Stimulated activated naive CD8-positive, alpha-beta T cell treated with anti-CD3 and anti-CD28 coated beads, Interleukin-15, Interleukin-2, amounts not matched to agents 100 ng/mL and 50 ng/mL, for 24 hours (primary cell): ENCODE measurements at regions not wholly inside any gene's neighbourhood (a gene's known extent, or its start where the extent isn't known, plus 50 kb on each side); places are given as distances from the start of the nearest gene placed in this dataset.
"Not testable (repeated sequence)": the region's sequence is repeated elsewhere in the genome, so short reads cannot be mapped to it uniquely, and the experiment has no call there.

Source experiments
- H3K27ac Mint-ChIP-seq: one replicate; pipeline ENCODE4 v1.8.0; 2021; ENCODE audit warnings: mild to moderate bottlenecking, mixed read lengths
- H3K27me3 Mint-ChIP-seq: one replicate; pipeline ENCODE4 v1.8.0; 2021; ENCODE audit warnings: mixed read lengths
- H3K36me3 Mint-ChIP-seq: one replicate; pipeline ENCODE4 v1.8.0; 2021; ENCODE audit warnings: low read depth, mixed read lengths
- H3K4me1 Mint-ChIP-seq: one replicate; pipeline ENCODE4 v1.8.0; 2021; ENCODE audit warnings: low read depth, mixed read lengths
- H3K4me3 Mint-ChIP-seq: one replicate; pipeline ENCODE4 v1.8.0; 2021; ENCODE audit warnings: mild to moderate bottlenecking, mixed read lengths
- H3K9me3 Mint-ChIP-seq: one replicate; pipeline ENCODE4 v1.8.0; 2021; ENCODE audit warnings: mixed read lengths

GRCh38 chr11:45000918-45001317 lies 50.2 kb upstream of the TP53I11 start:
- Mint-ChIP-seq H3K4me1 (no peaks in the 10 kb centered on the region), H3K4me3 (no peak overlapping the region), H3K9me3 (no peaks in the 10 kb centered on the region), H3K27me3 (no peaks in the 10 kb centered on the region), H3K36me3 (no peaks in the 10 kb centered on the region), H3K27ac (no peak overlapping the region)

GRCh38 chr11:45001466-45002165 lies 50.9 kb upstream of the TP53I11 start:
- Mint-ChIP-seq H3K4me3 (no peak overlapping the region), H3K27me3 (no peaks in the 10 kb centered on the region), H3K27ac (no peak overlapping the region), H3K9me3 (no peaks in the 10 kb centered on the region), H3K4me1 (no peaks in the 10 kb centered on the region), H3K36me3 (no peaks in the 10 kb centered on the region)

DNA sequence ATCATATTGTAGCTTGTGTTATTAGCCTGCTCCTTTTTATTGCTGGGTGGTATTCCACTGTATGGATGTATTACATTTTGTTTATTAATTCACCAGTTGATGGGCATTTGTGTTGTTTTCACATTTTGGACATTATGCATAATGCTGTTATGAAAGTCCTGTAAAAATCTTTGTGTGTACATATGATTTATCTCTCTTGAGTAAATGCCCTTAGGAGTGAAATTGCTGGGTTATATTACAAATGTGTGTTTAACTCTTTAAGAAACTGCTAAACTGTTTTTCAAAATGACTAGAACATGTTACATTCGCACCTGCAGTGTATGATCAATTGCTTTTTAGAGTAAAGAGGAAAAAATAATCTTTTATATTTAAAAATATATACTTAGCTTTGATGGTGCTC lies 54.4 kb upstream of the TP53I11 start:
- H3K4me3 Mint-ChIP-seq = no peak overlapping the region
- no peak overlapping the region for H3K27ac Mint-ChIP-seq
- H3K27me3 Mint-ChIP-seq = no peaks in the 10 kb centered on the region
- no peaks in the 10 kb centered on the region for H3K9me3 Mint-ChIP-seq
- H3K36me3 Mint-ChIP-seq = no peaks in the 10 kb centered on the region
- no peaks in the 10 kb centered on the region for H3K4me1 Mint-ChIP-seq

- no peak overlapping the region for H3K4me3 Mint-ChIP-seq
- H3K36me3 Mint-ChIP-seq = no peaks in the 10 kb centered on the region
- H3K27ac Mint-ChIP-seq = no peak overlapping the region
- H3K4me1 Mint-ChIP-seq = no peaks in the 10 kb centered on the region
- no peaks in the 10 kb centered on the region for H3K9me3 Mint-ChIP-seq
- no peaks in the 10 kb centered on the region for H3K27me3 Mint-ChIP-seq
Observed at GRCh38 chr11:45007011-45007410, 56.3 kb upstream of the TP53I11 start.

DNA sequence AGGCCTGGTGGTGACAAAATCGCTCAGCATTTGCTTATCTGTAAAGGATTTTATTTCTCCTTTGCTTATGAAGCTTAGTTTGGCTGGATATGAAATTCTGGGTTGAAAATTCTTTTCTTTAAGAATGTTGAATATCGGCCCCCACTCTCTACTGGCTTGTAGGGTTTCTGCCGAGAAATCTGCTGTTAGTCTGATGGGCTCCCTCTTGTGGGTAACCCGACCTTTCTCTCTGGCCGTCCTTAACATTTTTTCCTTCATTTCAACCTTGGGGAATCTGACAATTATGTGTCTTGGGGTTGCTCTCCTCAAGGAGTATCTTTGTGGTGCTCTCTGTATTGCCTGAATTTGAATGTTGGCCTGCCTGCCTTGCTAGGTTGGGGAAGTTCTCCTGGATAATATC lies 65.3 kb upstream of the TP53I11 start:
- not testable (repeated sequence) for H3K27me3 Mint-ChIP-seq, H3K36me3 Mint-ChIP-seq, H3K4me3 Mint-ChIP-seq, H3K27ac Mint-ChIP-seq
- peaks cover 16% of the 10 kb centered on the region for H3K9me3 Mint-ChIP-seq
- peaks cover 17% of the 10 kb centered on the region for H3K4me1 Mint-ChIP-seq

GRCh38 chr11:45016446-45016845 lies 65.8 kb upstream of the TP53I11 start:
- peaks cover 16% of the 10 kb centered on the region for H3K9me3 Mint-ChIP-seq
- H3K4me1 Mint-ChIP-seq = peaks cover 17% of the 10 kb centered on the region
- not testable (repeated sequence) for H3K27me3 Mint-ChIP-seq, H3K4me3 Mint-ChIP-seq, H3K27ac Mint-ChIP-seq, H3K36me3 Mint-ChIP-seq

- peaks cover 15% of the 10 kb centered on the region for H3K4me1 Mint-ChIP-seq
- no peak overlapping the region for H3K4me3 Mint-ChIP-seq
- H3K27ac Mint-ChIP-seq = no peak overlapping the region
- peaks cover 16% of the 10 kb centered on the region for H3K9me3 Mint-ChIP-seq
- H3K36me3 Mint-ChIP-seq = peaks cover 9% of the 10 kb centered on the region
- H3K27me3 Mint-ChIP-seq = peaks cover 7% of the 10 kb centered on the region
Observed at GRCh38 chr11:45017329-45017728, 66.6 kb upstream of the TP53I11 start.

GRCh38 chr11:45021001-45021400 lies 70.3 kb upstream of the TP53I11 start:
- H3K27me3 Mint-ChIP-seq = peaks cover 7% of the 10 kb centered on the region
- no peak overlapping the region for H3K27ac Mint-ChIP-seq
- no peaks in the 10 kb centered on the region for H3K36me3 Mint-ChIP-seq
- no peaks in the 10 kb centered on the region for H3K9me3 Mint-ChIP-seq
- peaks cover 16% of the 10 kb centered on the region for H3K4me1 Mint-ChIP-seq
- H3K4me3 Mint-ChIP-seq = no peak overlapping the region

GRCh38 chr11:45021692-45022141 lies 71.0 kb upstream of the TP53I11 start:
- Mint-ChIP-seq H3K27ac (no peak overlapping the region), H3K9me3 (no peaks in the 10 kb centered on the region), H3K4me1 (peaks cover 14% of the 10 kb centered on the region)

DNA sequence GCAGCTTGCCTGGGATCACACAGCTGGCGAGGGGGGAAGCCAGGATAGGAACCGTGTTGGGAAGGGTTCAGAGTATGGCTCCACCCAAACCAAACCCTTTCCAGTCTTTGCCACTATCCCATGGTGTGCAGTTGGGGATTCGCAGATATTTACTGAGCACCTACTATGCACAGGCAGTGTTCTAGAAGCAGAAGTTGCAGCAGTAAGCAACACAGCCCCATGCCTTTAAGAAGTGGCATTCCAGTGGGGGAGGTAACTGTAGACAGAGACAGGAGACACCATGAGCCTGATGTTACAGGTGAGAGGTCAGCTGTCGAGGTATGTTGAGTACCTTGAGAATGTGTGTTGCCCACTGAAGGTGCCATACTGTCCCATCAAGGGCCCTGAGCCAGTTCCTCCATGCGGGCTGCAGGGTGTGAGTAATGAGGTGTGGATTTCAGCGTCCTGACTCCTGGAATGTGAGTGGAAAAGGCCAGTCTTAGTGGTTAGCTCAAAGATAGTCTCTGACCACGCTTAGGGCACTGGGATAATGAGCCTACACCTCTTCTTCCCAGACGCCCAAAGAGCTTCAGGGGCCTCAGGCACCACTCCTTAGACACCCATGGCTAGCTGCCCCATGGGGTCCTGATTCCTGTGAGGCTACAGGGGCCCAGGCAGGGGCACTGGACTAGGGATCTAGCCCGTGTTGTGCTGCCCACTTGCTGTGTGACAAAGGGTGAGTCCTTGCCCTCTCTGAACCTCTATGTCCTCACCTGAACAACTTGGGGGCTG lies 71.8 kb upstream of the TP53I11 start:
- Mint-ChIP-seq H3K36me3 (no peaks in the 10 kb centered on the region), H3K4me3 (no peak overlapping the region), H3K27me3 (peaks cover 7% of the 10 kb centered on the region), H3K4me1 (peaks cover 14% of the 10 kb centered on the region), H3K27ac (no peak overlapping the region), H3K9me3 (no peaks in the 10 kb centered on the region)

More at GRCh38 chr11:45021692-45022141, 71.0 kb upstream of the TP53I11 start:
- H3K36me3 Mint-ChIP-seq = no peaks in the 10 kb centered on the region
- H3K4me3 Mint-ChIP-seq = no peak overlapping the region
- peaks cover 7% of the 10 kb centered on the region for H3K27me3 Mint-ChIP-seq

GRCh38 chr11:45023065-45023365 lies 72.3 kb upstream of the TP53I11 start:
- Mint-ChIP-seq H3K27me3 (peaks cover 7% of the 10 kb centered on the region), H3K36me3 (no peaks in the 10 kb centered on the region), H3K4me1 (peaks cover 14% of the 10 kb centered on the region), H3K4me3 (no peak overlapping the region), H3K27ac (no peak overlapping the region), H3K9me3 (no peaks in the 10 kb centered on the region)

DNA sequence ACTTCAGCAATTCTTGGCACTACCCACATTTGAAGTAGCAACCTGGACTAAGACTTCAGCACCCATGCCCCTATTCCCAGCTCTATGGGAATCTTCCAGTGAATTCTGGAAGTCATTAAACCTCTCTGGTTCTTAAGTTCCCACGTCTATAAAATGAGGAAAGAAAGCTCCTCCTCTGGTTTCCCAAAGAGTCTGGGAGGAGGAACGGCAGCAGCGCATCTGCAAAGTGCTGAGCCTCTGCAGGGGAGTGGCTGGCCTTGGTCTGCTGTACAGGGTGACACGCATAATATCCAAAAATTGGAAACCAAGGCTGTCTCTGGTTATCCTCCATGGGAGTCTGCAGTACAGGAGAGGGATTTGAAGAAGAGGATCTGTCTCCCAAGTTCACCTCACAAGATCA lies 73.6 kb upstream of the TP53I11 start:
- Mint-ChIP-seq H3K36me3 (no peaks in the 10 kb centered on the region), H3K4me3 (no peak overlapping the region), H3K27ac (no peak overlapping the region), H3K4me1 (peaks cover 23% of the 10 kb centered on the region), H3K27me3 (peaks cover 7% of the 10 kb centered on the region), H3K9me3 (no peaks in the 10 kb centered on the region)

DNA sequence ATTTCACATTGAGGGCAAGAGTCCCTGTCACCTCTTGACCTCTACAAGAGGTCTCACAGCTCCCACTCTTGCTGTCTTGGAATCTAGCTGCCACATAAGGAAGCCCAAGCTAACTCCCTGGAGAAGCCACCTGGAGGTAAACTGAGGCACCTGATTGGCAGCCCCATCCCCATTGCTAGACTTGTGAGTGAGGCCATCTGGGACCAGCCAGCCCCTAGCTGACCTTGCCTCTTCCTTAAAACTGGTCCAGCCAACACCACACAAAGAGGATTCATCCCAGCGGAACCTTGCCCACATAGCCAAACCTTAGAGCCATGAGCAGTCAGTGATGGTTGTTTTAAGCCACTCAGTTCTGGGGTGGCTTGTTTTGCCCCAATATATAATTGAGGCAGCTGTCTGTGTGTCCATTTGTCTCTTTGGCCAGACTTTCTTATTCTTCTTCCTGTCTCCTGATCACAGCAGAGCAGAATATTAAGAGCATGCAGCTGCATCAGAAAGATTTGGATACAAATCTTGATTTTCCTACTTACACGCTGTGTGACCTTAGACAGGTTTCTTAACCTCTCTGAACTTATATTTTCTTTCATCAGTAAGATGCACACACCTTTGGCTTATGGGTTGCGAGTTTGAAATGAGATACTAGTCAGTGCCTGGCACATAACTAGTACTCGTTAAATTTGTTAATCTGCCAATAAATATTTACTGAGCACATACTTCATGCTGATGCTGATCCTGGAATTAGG lies 74.3 kb upstream of the TP53I11 start:
- Mint-ChIP-seq H3K27me3 (peaks cover 3% of the 10 kb centered on the region), H3K27ac (no peak overlapping the region), H3K9me3 (no peaks in the 10 kb centered on the region), H3K4me3 (no peak overlapping the region), H3K36me3 (no peaks in the 10 kb centered on the region), H3K4me1 (peaks cover 25% of the 10 kb centered on the region)

DNA sequence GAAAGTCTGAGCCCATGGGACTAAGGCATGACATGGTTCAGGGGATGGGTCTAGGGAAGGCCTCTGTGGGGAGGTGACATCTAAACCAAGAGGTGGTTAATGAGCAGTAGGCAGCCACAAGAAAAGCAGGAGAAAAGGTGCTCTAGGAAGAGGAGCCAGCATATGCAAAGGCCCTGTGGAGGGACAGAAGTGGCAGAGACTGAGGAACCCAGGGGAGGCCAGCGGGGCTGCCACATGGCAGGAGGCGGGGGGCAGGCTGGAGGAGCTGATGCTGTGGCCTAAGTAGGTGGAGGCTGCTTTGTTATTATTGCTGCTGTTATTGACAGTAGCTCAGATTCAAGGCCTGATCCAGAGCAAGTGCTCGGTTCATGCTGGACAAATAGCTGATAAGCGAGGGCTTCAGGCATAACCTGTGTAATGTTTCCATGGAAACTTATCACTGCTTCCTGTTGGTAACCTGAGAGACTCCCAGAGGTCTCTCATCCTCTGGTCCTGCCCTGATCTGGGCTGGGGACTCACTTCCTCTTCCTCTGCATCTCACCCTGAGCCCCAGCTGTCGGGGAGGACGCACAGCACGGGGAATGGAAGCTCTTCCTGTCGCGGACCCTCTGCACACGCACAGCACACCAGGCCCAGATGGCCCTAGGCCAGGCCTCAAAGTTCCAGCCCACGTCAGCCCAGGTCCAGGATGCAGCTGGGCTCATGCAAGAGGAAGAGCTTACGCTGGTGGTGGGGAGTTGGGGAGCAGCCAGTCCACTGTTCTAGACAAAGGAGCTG lies 75.2 kb upstream of the TP53I11 start:
- H3K4me3 Mint-ChIP-seq = no peak overlapping the region
- no peaks in the 10 kb centered on the region for H3K9me3 Mint-ChIP-seq
- H3K27ac Mint-ChIP-seq = peak overlapping the region; percentile 66
- no peaks in the 10 kb centered on the region for H3K27me3 Mint-ChIP-seq
- H3K36me3 Mint-ChIP-seq = no peaks in the 10 kb centered on the region
- H3K4me1 Mint-ChIP-seq = peaks cover 22% of the 10 kb centered on the region

GRCh38 chr11:45026835-45027234 lies 76.2 kb upstream of the TP53I11 start:
- no peaks in the 10 kb centered on the region for H3K27me3 Mint-ChIP-seq
- H3K4me1 Mint-ChIP-seq = peaks cover 22% of the 10 kb centered on the region

More at GRCh38 chr11:45026835-45027234, 76.2 kb upstream of the TP53I11 start:
- H3K4me3 Mint-ChIP-seq = no peak overlapping the region
- H3K9me3 Mint-ChIP-seq = no peaks in the 10 kb centered on the region
- H3K36me3 Mint-ChIP-seq = no peaks in the 10 kb centered on the region
- no peak overlapping the region for H3K27ac Mint-ChIP-seq
